ENCODE measurements at regions not wholly inside any gene's neighbourhood (a gene's known extent, or its start where the extent isn't known, plus 50 kb on each side); places are given as distances from the start of the nearest gene placed in this dataset.
A peak's percentile ranks its signal among the peaks of the same experiment; 100 is the strongest.

DNA sequence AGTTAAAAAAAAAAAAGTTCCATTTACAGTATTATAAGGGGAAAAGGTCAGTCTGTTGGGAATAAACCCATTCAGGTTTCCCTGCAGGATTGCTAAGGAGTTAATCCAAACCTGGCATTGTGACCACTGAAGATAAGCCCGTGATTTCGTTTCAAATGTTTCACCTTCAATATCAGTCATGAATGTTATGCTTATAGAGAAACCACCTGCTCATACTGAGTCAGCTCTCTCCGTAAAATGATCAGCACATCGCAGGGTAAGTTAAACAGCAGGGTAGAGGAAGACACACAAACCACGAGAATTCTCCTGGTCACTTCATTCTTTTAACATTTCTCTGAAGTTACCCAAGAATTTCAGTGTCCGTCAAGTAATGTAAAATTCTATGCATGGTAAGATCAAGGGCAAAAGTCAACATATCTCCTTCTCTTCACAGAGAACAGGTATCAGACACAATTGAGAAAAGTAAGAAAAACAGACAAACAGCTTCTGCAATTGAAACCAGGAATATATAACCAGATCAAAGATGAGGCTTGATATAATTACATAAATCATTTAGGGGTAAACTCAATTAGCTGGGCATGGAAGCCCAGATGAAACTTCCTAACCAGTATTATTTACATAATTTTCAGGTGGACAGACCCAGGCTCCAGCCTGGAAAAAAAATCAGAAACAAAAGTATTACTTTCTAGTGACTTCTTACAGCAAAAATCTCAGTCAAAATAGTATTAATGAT, 67.6 kb upstream of the ARHGEF3 start:
- Histone ChIP-seq H4K20me1 (ENCODE audit: insufficient read depth, low read length, poor library complexity, severe bottlenecking) (no peaks in the 10 kb centered on the region), H3K79me2 (ENCODE audit: insufficient read depth, low read length) (peaks cover 35% of the 10 kb centered on the region), H3K4me2 (ENCODE audit: low read depth, low read length, poor library complexity, severe bottlenecking) (peak overlapping the region; percentile 29), H3F3A (ENCODE audit: low read depth) (0 out of 2 replicates have a peak, but pooled peaks cover 4% of the 10 kb centered on the region), H3K9me2 (replicated peaks; ENCODE audit: low read depth, low read length) (no peaks in the 10 kb centered on the region), H3K9me3 (ENCODE audit: insufficient read depth, low read depth, low read length) (no peaks in the 10 kb centered on the region), H3K4me3 (ENCODE audit: low read length, poor library complexity, severe bottlenecking) (no peak overlapping the region), H3K36me3 (ENCODE audit: insufficient read depth, low read length) (no peaks in the 10 kb centered on the region), H3K9ac (ENCODE audit: low read depth, low read length, poor library complexity, severe bottlenecking) (no peak overlapping the region), H3K4me1 (ENCODE audit: insufficient read depth, low read length, poor library complexity, severe bottlenecking) (peaks cover 38% of the 10 kb centered on the region), H3K27me3 (ENCODE audit: insufficient read depth, low read length, poor library complexity, severe bottlenecking) (no peaks in the 10 kb centered on the region), H2AFZ (ENCODE audit: low read length) (no peak overlapping the region)
- no peak for TF ChIP-seq EZH2phosphoT487 (IDR thresholded peaks at IDR 0.05; ENCODE audit: borderline replicate concordance)
- TF ChIP-seq, protein P1, sequence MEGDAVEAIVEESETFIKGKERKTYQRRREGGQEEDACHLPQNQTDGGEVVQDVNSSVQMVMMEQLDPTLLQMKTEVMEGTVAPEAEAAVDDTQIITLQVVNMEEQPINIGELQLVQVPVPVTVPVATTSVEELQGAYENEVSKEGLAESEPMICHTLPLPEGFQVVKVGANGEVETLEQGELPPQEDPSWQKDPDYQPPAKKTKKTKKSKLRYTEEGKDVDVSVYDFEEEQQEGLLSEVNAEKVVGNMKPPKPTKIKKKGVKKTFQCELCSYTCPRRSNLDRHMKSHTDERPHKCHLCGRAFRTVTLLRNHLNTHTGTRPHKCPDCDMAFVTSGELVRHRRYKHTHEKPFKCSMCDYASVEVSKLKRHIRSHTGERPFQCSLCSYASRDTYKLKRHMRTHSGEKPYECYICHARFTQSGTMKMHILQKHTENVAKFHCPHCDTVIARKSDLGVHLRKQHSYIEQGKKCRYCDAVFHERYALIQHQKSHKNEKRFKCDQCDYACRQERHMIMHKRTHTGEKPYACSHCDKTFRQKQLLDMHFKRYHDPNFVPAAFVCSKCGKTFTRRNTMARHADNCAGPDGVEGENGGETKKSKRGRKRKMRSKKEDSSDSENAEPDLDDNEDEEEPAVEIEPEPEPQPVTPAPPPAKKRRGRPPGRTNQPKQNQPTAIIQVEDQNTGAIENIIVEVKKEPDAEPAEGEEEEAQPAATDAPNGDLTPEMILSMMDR (conservative IDR thresholded peaks at IDR 0.05; ENCODE audit: low read length): no peak

DNA sequence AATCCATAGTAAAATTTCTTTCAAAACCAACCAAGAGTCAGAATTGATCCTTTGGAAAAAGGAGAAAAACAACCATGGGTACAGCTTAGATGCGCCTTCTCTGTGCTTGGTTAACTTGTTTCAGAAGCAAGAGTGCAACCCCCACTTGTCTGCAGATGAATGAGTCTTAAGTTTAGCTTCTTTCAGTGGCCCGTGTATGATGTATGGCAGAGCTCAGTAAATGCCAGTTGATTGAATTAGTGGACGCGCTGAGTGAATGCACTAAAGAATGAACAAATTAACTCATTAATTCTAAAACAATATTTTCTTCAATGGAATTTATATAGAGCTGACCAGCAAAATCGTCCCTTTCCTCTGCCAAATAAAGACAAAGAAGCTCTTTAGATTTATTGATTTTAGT, 67.0 kb upstream of the ARHGEF3 start:
- Histone ChIP-seq H3K4me3 (ENCODE audit: low read length, poor library complexity, severe bottlenecking) (no peak overlapping the region), H2AFZ (ENCODE audit: low read length) (no peak overlapping the region), H3K36me3 (ENCODE audit: insufficient read depth, low read length) (no peaks in the 10 kb centered on the region), H4K20me1 (ENCODE audit: insufficient read depth, low read length, poor library complexity, severe bottlenecking) (no peaks in the 10 kb centered on the region), H3K4me2 (ENCODE audit: low read depth, low read length, poor library complexity, severe bottlenecking) (peak overlapping the region; percentile 29), H3F3A (ENCODE audit: low read depth) (0 out of 2 replicates have a peak, but pooled peaks cover 4% of the 10 kb centered on the region), H3K27me3 (ENCODE audit: insufficient read depth, low read length, poor library complexity, severe bottlenecking) (no peaks in the 10 kb centered on the region), H3K4me1 (ENCODE audit: insufficient read depth, low read length, poor library complexity, severe bottlenecking) (peaks cover 34% of the 10 kb centered on the region), H3K9ac (ENCODE audit: low read depth, low read length, poor library complexity, severe bottlenecking) (no peak overlapping the region), H3K9me3 (ENCODE audit: insufficient read depth, low read depth, low read length) (no peaks in the 10 kb centered on the region), H3K9me2 (replicated peaks; ENCODE audit: low read depth, low read length) (no peaks in the 10 kb centered on the region), H3K79me2 (ENCODE audit: insufficient read depth, low read length) (peaks cover 34% of the 10 kb centered on the region)
- TF ChIP-seq, protein P1 (conservative IDR thresholded peaks at IDR 0.05; ENCODE audit: low read length): no peak
- no peak for TF ChIP-seq EZH2phosphoT487 (IDR thresholded peaks at IDR 0.05; ENCODE audit: borderline replicate concordance)

DNA sequence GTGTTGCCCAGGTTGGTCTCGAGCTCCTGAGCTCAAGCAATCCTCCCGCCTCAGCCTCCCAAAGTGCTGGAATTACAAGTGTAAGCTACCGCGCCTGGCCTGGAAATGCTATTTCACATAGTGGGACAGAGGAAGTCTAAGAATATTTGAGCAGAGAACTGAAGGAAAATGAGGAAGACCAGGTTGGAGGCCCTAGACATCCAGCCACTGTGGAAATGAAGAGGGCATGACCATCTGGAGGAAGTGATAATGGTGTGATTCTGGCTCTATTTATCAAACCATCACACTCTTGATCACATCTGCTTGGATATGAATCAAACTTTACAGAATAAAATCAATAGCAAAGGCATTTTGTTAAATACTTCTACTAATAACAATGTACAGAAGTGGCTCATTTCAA, 65.9 kb upstream of the ARHGEF3 start:
- H3K9ac ChIP-seq (ENCODE audit: low read depth, low read length, poor library complexity, severe bottlenecking): no peak overlapping the region
- no peaks in the 10 kb centered on the region for H4K20me1 ChIP-seq (ENCODE audit: insufficient read depth, low read length, poor library complexity, severe bottlenecking)
- TF ChIP-seq EZH2phosphoT487 (IDR thresholded peaks at IDR 0.05; ENCODE audit: borderline replicate concordance): no peak
- TF ChIP-seq, protein P1 (conservative IDR thresholded peaks at IDR 0.05; ENCODE audit: low read length): no peak
- H3K4me3 ChIP-seq (ENCODE audit: low read length, poor library complexity, severe bottlenecking): no peak overlapping the region
- 0 out of 2 replicates have a peak, but pooled peaks cover 4% of the 10 kb centered on the region for H3F3A ChIP-seq (ENCODE audit: low read depth)
- H3K79me2 ChIP-seq (ENCODE audit: insufficient read depth, low read length): peaks cover 32% of the 10 kb centered on the region
- H3K9me2 ChIP-seq (replicated peaks; ENCODE audit: low read depth, low read length): no peaks in the 10 kb centered on the region
- H3K4me2 ChIP-seq (ENCODE audit: low read depth, low read length, poor library complexity, severe bottlenecking): no peak overlapping the region
- no peak overlapping the region for H2AFZ ChIP-seq (ENCODE audit: low read length)
- H3K9me3 ChIP-seq (ENCODE audit: insufficient read depth, low read depth, low read length): no peaks in the 10 kb centered on the region
- no peaks in the 10 kb centered on the region for H3K27me3 ChIP-seq (ENCODE audit: insufficient read depth, low read length, poor library complexity, severe bottlenecking)
- H3K36me3 ChIP-seq (ENCODE audit: insufficient read depth, low read length): no peaks in the 10 kb centered on the region
- peaks cover 36% of the 10 kb centered on the region for H3K4me1 ChIP-seq (ENCODE audit: insufficient read depth, low read length, poor library complexity, severe bottlenecking)
